ENCODE measurements at regions not wholly inside any gene's neighbourhood (a gene's known extent, or its start where the extent isn't known, plus 50 kb on each side); places are given as distances from the start of the nearest gene placed in this dataset.

DNA sequence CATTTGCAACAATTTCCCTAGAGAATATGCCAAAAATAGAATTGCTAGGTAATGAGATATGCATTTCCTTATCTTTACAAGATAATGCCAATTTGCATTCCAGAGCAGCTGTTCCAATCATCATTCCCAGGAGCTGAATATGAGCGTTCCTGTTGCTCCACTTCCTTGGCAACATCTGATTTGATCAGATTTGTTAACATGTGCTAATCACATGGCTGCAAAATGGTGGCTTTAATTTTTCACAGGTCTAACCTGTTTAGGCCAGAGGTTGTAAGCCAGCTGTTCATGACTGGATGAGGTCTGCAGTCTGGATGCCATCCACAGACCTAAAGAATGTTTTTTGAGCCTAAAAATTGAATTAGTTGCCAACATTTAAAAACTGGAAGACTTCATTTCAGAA, 220.7 kb upstream of the IL12B start:
- TF ChIP-seq, protein P1, sequence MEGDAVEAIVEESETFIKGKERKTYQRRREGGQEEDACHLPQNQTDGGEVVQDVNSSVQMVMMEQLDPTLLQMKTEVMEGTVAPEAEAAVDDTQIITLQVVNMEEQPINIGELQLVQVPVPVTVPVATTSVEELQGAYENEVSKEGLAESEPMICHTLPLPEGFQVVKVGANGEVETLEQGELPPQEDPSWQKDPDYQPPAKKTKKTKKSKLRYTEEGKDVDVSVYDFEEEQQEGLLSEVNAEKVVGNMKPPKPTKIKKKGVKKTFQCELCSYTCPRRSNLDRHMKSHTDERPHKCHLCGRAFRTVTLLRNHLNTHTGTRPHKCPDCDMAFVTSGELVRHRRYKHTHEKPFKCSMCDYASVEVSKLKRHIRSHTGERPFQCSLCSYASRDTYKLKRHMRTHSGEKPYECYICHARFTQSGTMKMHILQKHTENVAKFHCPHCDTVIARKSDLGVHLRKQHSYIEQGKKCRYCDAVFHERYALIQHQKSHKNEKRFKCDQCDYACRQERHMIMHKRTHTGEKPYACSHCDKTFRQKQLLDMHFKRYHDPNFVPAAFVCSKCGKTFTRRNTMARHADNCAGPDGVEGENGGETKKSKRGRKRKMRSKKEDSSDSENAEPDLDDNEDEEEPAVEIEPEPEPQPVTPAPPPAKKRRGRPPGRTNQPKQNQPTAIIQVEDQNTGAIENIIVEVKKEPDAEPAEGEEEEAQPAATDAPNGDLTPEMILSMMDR (conservative IDR thresholded peaks at IDR 0.05; ENCODE audit: low read depth, low read length) = no peak
- DNase-seq (ENCODE audit: low read depth) = no peak
- no peak overlapping the region for H3K4me3 ChIP-seq (ENCODE audit: low read length)

DNA sequence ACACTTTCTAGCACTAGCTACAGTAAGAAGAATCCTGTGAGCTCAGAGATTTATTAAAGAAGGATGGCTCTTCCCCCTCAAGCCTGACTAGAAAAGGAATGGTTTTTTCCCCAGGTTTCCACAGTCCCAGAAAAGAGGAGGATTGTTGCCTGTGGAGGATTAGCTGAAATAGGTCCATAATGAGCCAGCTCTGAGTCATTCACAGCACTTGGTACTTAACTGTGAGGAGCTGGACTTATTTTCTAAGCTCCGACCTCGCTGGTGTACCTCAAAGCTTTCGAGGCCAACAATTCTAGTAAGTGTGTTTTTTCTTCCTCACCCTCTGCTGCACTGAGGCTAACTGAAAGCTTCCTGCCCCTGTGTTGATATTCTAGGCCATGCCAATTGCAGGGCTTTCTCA, 222.5 kb upstream of the IL12B start:
- no peak overlapping the region for H3K4me3 ChIP-seq (ENCODE audit: low read length)
- peak; percentile 96 for DNase-seq (ENCODE audit: low read depth)
- TF ChIP-seq, protein P1 (conservative IDR thresholded peaks at IDR 0.05; ENCODE audit: low read depth, low read length) = no peak

DNA sequence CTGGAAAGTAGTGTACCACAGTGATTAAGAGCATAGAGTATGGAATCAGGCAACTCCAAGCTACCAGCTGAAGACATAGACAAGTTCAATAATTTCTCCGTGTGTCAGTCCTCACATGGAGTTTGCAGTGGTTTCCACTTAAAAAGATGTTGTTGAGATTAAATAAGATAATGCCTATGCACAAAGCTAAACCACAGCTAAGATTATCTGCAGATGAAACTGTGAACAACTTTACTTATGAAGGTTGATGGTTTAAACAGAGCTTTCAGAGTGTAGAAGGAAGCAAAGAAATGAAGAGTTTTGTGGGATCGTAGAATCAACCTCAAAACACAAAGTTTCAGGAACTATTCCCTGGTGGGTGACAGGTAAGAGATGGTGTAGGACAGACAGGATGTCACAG, 223.5 kb upstream of the IL12B start:
- TF ChIP-seq, protein P1 (conservative IDR thresholded peaks at IDR 0.05; ENCODE audit: low read depth, low read length) = no peak
- DNase-seq (ENCODE audit: low read depth) = no peak
- H3K4me3 ChIP-seq (ENCODE audit: low read length) = no peak overlapping the region

DNA sequence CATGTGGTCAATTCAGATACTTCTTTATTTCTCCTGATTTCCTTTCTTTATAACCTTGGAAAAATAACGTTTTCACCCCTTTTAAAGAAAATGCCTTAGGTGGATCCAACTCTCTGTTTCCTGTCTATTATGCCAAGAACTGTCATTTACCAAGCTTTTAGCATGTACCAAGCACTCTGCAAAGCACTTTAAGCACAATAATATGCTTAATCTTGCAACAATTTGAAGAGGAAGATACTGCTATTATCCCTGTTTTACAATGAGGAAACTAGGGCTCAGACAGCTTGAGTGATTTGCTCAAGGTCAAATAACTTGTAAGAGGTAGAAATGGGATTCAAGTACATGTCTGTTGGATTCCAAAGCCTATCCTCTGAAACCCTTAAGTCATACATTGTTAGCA, 224.8 kb upstream of the IL12B start:
- DNase-seq (ENCODE audit: low read depth) = no peak
- no peak overlapping the region for H3K4me3 ChIP-seq (ENCODE audit: low read length)
- TF ChIP-seq, protein P1 (conservative IDR thresholded peaks at IDR 0.05; ENCODE audit: low read depth, low read length) = no peak

DNA sequence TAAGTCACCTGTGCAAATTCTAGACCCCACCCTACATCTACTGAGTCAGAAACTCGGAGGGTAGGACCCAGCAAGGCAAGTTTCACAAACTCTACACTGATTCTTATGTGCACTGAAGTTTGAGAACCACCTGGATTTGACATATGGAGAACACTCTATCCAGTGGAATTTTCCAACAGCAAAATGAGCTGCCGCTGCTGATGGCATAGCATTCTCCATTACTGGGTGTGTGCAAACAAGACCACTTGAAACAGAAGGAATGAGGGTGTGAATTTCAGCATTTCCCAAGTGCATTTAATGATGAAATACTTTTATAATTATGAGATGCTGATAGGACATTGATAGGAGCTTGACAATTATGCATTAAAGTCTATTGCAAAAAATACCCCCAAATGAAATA, 229.1 kb upstream of the IL12B start:
- H3K4me3 ChIP-seq (ENCODE audit: low read length) = no peak overlapping the region
- no peak for DNase-seq (ENCODE audit: low read depth)
- TF ChIP-seq, protein P1 (conservative IDR thresholded peaks at IDR 0.05; ENCODE audit: low read depth, low read length) = no peak

DNA sequence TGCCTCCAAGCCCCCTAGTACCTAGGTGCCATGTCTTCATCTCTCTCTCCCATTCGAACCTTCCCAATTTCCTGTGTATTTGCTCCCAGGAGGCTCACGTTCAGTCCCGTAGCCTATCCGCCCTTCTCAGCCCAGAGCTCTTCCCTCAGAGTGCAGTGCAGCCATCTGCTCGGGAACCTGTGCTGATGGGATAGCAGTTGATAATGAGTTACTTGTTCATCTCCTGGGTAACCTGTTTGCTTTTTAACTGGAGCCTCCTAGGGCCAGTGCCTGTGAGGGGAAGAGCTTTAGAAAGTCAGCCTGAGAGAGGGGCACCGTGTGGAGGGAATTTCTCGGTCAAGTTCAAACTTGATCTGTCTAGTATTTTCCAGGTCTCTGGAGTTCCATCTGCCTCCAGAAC, 229.8 kb upstream of the IL12B start:
- no peak for DNase-seq (ENCODE audit: low read depth)
- TF ChIP-seq, protein P1 (conservative IDR thresholded peaks at IDR 0.05; ENCODE audit: low read depth, low read length) = no peak
- H3K4me3 ChIP-seq (ENCODE audit: low read length) = no peak overlapping the region

DNA sequence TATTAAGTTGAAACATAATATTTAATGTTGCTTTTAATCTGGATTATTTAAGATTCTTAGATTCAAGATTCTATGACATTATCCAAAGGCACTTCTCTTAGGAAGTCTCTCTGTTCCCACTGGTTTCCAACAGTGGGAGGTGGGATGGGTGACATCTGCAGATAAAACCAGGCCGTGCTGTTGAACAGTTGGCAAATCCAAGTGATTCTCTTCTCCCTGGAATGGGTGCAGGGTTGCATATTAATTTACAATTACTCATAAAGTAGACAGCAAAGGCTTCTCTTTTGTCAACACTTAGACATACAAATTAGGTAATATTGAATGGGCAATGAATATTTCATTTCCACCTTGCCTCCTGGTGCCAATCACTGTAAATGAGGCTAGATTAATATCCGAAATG, 233.7 kb upstream of the IL12B start:
- TF ChIP-seq, protein P1 (conservative IDR thresholded peaks at IDR 0.05; ENCODE audit: low read depth, low read length) = no peak
- DNase-seq (ENCODE audit: low read depth) = no peak
- H3K4me3 ChIP-seq (ENCODE audit: low read length) = no peak overlapping the region

Data from retinal pigment epithelial cell (primary cell).